Gastrocnemius medialis (tissue), 4 donors: ENCODE measurements at regions not wholly inside any gene's neighbourhood (a gene's known extent, or its start where the extent isn't known, plus 50 kb on each side); places are given as distances from the start of the nearest gene placed in this dataset.

ENCODE experiments used
- ATAC-seq, 2 donors: fragments of 150-250 bp; one replicate each; pipeline ENCODE4 v1.9.1; 2016
- DNase-seq, 2 donors: peaks; one replicate each; pipeline ENCODE4 v3.0.0-alpha.2; 2019
- H3K27ac ChIP-seq, 4 donors: fragments of 200-600 bp; sonication (generic); 1 replicate in 1 of 4; 2 replicates in 3 of 4; pipeline ENCODE4 v1.5.1; 2016 to 2018; ENCODE audit warnings: mild to moderate bottlenecking in 2 of 4, moderate library complexity in 1 of 4
- H3K27me3 ChIP-seq, 3 donors: fragments of 200-600 bp; sonication (generic) in 2 of 3; 1 replicate in 1 of 3; 2 replicates in 2 of 3; pipeline versions ENCODE4 v1.5.1 to v1.6.0; 2016 to 2019; ENCODE audit warnings: mild to moderate bottlenecking in 1 of 3, moderate library complexity in 1 of 3
- H3K36me3 ChIP-seq, 2 donors: fragments of 200-600 bp; sonication (generic) in 1 of 2; one replicate each; pipeline ENCODE4 v1.5.1; 2017 to 2018
- H3K4me1 ChIP-seq, 2 donors: fragments of 200-600 bp; sonication (generic) in 1 of 2; one replicate each; pipeline ENCODE4 v1.5.1; 2016 to 2017; ENCODE audit warnings: mild to moderate bottlenecking in 2 of 2
- H3K4me3 ChIP-seq, 4 donors: fragments of 200-600 bp; sonication (generic) in 3 of 4; 1 replicate in 1 of 4; 2 replicates in 3 of 4; pipeline ENCODE4 v1.5.1; 2016 to 2019; ENCODE audit warnings: mild to moderate bottlenecking in 2 of 4
- H3K9me3 ChIP-seq, 3 donors: fragments of 200-600 bp; sonication (generic) in 2 of 3; 1 replicate in 1 of 3; 2 replicates in 2 of 3; pipeline ENCODE4 v1.5.1; 2016 to 2019
- CTCF ChIP-seq, 5 experiments: fragments of 450-650 bp in 3 of 5; fragments of 200-600 bp in 2 of 5; sonication (generic) in 2 of 5; IDR thresholded peaks in 4 of 5; conservative IDR thresholded peaks in 1 of 5; 1 replicate in 4 of 5; 2 replicates in 1 of 5; pipeline ENCODE4 v1.5.1; 2016 to 2019; ENCODE audit warnings: antibody characterized with exemption in 5 of 5, mild to moderate bottlenecking in 3 of 5, moderate library complexity in 3 of 5
- POLR2A ChIP-seq, 2 donors: fragments of 450-650 bp; IDR thresholded peaks; one replicate each; pipeline ENCODE4 v1.6.1; 2017; ENCODE audit warnings: antibody characterized with exemption in 2 of 2, mild to moderate bottlenecking in 2 of 2, moderate library complexity in 2 of 2
- in situ Hi-C, 4 donors: fragments of 200-750 bp; cut with MboI; loops; one replicate each; pipeline versions ENCODE4 v1.15.0 to v1.8.0; 2017; ENCODE audit warnings: low sequenced_read_pairs in 4 of 4
- intact Hi-C: fragments of 100-400 bp; cut with DNase I; formaldehyde crosslinking; loops from one replicate; pipeline ENCODE4 v1.15.1; 2023; ENCODE audit warnings: low total_unique reads

GRCh38 chr7:9186730-9187129 is 753.3 kb downstream of the NXPH1 start:
- Histone ChIP-seq H3K36me3 (no peaks in the 10 kb centered on the region), H3K27ac (no peak overlapping the region), H3K4me3 (no peak overlapping the region), H3K27me3 (no peaks in the 10 kb centered on the region), H3K9me3 (no peaks in the 10 kb centered on the region), H3K4me1 (no peaks in the 10 kb centered on the region)
- ATAC-seq: no peak
- no peak for DNase-seq
- in situ Hi-C loops (no loop called here), intact Hi-C loops (no loop called here)
- no peak for TF ChIP-seq POLR2A (IDR thresholded peaks at IDR 0.05)
- TF ChIP-seq CTCF (IDR thresholded peaks at IDR 0.05 in 4 of 5, conservative IDR thresholded peaks at IDR 0.05 in 1 of 5): no peak

DNA sequence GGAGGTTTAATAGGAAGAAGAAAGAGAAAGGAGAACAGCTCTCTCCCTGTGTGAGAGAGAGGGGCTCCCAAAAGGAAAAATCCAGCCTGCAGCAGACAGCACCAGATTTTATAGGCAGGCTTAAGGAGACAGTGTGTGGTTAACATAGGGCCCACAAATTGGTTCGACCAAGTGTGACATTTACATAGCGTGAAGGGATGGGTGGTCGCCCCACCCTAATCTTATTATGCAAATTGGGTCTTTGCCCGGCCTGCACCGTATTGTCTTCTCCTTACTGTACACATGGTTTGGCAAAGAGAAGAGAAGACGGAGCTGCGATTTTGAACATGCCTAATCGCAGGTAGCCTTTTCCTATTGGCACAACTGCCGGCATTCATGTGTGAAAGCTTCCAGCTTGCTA is 756.3 kb downstream of the NXPH1 start:
- H3K27me3 ChIP-seq: no peaks in the 10 kb centered on the region
- no peak for DNase-seq
- H3K4me3 ChIP-seq: no peak overlapping the region
- no peak for ATAC-seq
- no peaks in the 10 kb centered on the region for H3K9me3 ChIP-seq
- intact Hi-C loops: no loop called here
- no peak for TF ChIP-seq CTCF (IDR thresholded peaks at IDR 0.05 in 4 of 5, conservative IDR thresholded peaks at IDR 0.05 in 1 of 5)
- no peak for TF ChIP-seq POLR2A (IDR thresholded peaks at IDR 0.05)
- H3K4me1 ChIP-seq: no peaks in the 10 kb centered on the region
- H3K36me3 ChIP-seq: no peaks in the 10 kb centered on the region
- in situ Hi-C loops: no loop called here
- H3K27ac ChIP-seq: no peak overlapping the region

DNA sequence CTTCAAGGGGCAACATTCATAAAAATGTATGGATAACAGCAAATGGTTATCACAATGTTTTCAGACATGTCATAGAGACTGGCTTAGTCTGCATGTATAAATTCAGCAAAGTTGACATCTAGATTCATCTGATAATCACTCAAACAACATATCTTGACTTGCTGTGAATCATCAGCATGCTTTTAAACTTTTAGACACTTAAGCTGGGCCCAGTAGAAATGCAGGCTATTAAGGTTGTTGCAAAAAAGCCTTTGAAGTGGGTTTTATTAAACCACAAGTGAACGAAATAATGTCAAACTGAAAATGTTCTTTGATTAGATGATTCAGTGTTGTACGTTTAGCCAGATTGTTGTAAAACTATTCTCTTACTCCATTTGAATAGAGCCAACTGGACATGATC is 759.6 kb downstream of the NXPH1 start:
- Histone ChIP-seq H3K36me3 (no peaks in the 10 kb centered on the region), H3K9me3 (no peaks in the 10 kb centered on the region), H3K27me3 (no peaks in the 10 kb centered on the region), H3K4me3 (no peak overlapping the region), H3K4me1 (no peaks in the 10 kb centered on the region), H3K27ac (no peak overlapping the region)
- DNase-seq: no peak
- TF ChIP-seq POLR2A (IDR thresholded peaks at IDR 0.05): no peak
- TF ChIP-seq CTCF (IDR thresholded peaks at IDR 0.05 in 4 of 5, conservative IDR thresholded peaks at IDR 0.05 in 1 of 5): no peak
- intact Hi-C loops: no loop called here
- no peak for ATAC-seq
- in situ Hi-C loops: no loop called here

- TF ChIP-seq POLR2A (IDR thresholded peaks at IDR 0.05) (no peak), CTCF (IDR thresholded peaks at IDR 0.05 in 4 of 5, conservative IDR thresholded peaks at IDR 0.05 in 1 of 5) (no peak)
- H3K27ac ChIP-seq: no peak overlapping the region
- no peaks in the 10 kb centered on the region for H3K9me3 ChIP-seq
- ATAC-seq (no peak), DNase-seq (no peak)
- H3K36me3 ChIP-seq: no peaks in the 10 kb centered on the region
- no peak overlapping the region for H3K4me3 ChIP-seq
- H3K27me3 ChIP-seq: no peaks in the 10 kb centered on the region
- in situ Hi-C loops: no loop called here
- intact Hi-C loops: no loop called here
- H3K4me1 ChIP-seq: no peaks in the 10 kb centered on the region
These were observed 767.2 kb downstream of the NXPH1 start for GRCh38 chr7:9200626-9201025.

- Histone ChIP-seq H3K27me3 (no peaks in the 10 kb centered on the region), H3K4me3 (no peak overlapping the region), H3K27ac (no peak overlapping the region), H3K4me1 (no peaks in the 10 kb centered on the region), H3K9me3 (no peaks in the 10 kb centered on the region), H3K36me3 (no peaks in the 10 kb centered on the region)
- no peak for TF ChIP-seq POLR2A (IDR thresholded peaks at IDR 0.05)
- TF ChIP-seq CTCF (IDR thresholded peaks at IDR 0.05 in 4 of 5, conservative IDR thresholded peaks at IDR 0.05 in 1 of 5): no peak
- no peak for DNase-seq
- intact Hi-C loops (no loop called here), in situ Hi-C loops (no loop called here)
- ATAC-seq: no peak
These were observed 768.5 kb downstream of the NXPH1 start for GRCh38 chr7:9201928-9202327.
